ENCODE measurements at regions not wholly inside any gene's neighbourhood (a gene's known extent, or its start where the extent isn't known, plus 50 kb on each side); places are given as distances from the start of the nearest gene placed in this dataset.

DNA sequence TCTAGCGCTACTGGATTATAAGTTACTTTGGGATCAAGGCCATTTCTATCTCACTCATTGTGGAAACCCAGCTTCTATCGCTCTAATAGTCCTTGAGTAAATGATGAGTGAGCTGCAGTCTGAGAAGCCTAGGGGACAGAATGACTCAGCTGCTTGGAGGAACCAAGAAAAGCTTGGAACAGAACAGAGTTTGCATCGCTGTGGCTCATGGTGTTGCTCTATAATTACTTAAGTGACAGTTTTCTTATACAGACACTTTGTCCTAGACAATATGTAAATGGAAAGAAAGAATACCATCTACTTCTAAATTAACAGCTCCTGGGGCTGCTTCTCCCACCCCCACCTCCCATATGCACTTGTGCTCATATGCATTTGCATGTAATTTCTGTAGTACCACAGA lies 156.9 kb downstream of the SLIT2 start:
- TF ChIP-seq, protein P1, sequence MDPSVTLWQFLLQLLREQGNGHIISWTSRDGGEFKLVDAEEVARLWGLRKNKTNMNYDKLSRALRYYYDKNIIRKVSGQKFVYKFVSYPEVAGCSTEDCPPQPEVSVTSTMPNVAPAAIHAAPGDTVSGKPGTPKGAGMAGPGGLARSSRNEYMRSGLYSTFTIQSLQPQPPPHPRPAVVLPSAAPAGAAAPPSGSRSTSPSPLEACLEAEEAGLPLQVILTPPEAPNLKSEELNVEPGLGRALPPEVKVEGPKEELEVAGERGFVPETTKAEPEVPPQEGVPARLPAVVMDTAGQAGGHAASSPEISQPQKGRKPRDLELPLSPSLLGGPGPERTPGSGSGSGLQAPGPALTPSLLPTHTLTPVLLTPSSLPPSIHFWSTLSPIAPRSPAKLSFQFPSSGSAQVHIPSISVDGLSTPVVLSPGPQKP (IDR thresholded peaks at IDR 0.05; ENCODE audit: borderline replicate concordance, low read depth, low read length), result no peak
- TF ChIP-seq POLR2A (IDR thresholded peaks at IDR 0.05; ENCODE audit: low read depth, low read length), result no peak
- TF ChIP-seq, protein P2, sequence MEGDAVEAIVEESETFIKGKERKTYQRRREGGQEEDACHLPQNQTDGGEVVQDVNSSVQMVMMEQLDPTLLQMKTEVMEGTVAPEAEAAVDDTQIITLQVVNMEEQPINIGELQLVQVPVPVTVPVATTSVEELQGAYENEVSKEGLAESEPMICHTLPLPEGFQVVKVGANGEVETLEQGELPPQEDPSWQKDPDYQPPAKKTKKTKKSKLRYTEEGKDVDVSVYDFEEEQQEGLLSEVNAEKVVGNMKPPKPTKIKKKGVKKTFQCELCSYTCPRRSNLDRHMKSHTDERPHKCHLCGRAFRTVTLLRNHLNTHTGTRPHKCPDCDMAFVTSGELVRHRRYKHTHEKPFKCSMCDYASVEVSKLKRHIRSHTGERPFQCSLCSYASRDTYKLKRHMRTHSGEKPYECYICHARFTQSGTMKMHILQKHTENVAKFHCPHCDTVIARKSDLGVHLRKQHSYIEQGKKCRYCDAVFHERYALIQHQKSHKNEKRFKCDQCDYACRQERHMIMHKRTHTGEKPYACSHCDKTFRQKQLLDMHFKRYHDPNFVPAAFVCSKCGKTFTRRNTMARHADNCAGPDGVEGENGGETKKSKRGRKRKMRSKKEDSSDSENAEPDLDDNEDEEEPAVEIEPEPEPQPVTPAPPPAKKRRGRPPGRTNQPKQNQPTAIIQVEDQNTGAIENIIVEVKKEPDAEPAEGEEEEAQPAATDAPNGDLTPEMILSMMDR (conservative IDR thresholded peaks at IDR 0.05; ENCODE audit: low read depth, low read length), result no peak
